ENCODE measurements at regions not wholly inside any gene's neighbourhood (a gene's known extent, or its start where the extent isn't known, plus 50 kb on each side); places are given as distances from the start of the nearest gene placed in this dataset.

DNA sequence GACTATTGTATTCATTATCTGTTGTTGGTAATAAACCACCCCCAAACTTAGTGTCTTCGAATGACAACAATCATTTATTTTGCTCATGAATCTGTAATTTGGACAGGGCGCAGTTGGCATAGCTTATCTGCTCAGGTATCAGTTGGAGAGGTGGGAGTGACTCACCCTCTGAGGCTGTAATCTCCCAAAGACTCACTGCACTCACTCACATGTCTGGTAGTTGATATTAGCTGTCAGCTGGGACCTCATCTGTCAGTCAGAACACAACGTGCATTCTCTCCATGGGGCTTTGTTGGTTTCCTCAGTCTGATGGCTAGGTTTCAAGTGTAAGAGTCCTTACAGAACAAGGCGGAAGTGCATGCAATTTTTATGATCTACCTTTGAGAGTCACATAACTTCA is 183.5 kb upstream of the PRNP start:
- no peak for TF ChIP-seq POLR2A (IDR thresholded peaks at IDR 0.05)
- TF ChIP-seq, protein P1, sequence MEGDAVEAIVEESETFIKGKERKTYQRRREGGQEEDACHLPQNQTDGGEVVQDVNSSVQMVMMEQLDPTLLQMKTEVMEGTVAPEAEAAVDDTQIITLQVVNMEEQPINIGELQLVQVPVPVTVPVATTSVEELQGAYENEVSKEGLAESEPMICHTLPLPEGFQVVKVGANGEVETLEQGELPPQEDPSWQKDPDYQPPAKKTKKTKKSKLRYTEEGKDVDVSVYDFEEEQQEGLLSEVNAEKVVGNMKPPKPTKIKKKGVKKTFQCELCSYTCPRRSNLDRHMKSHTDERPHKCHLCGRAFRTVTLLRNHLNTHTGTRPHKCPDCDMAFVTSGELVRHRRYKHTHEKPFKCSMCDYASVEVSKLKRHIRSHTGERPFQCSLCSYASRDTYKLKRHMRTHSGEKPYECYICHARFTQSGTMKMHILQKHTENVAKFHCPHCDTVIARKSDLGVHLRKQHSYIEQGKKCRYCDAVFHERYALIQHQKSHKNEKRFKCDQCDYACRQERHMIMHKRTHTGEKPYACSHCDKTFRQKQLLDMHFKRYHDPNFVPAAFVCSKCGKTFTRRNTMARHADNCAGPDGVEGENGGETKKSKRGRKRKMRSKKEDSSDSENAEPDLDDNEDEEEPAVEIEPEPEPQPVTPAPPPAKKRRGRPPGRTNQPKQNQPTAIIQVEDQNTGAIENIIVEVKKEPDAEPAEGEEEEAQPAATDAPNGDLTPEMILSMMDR (IDR thresholded peaks at IDR 0.05 in 8 of 11, conservative IDR thresholded peaks at IDR 0.05 in 3 of 11) = no peak
- no peak for TF ChIP-seq POLR2AphosphoS5 (IDR thresholded peaks at IDR 0.05)
